Keratinocyte (primary cell): ENCODE measurements at regions not wholly inside any gene's neighbourhood (a gene's known extent, or its start where the extent isn't known, plus 50 kb on each side); places are given as distances from the start of the nearest gene placed in this dataset.

Experiments
- DNase-seq: peaks from one replicate; pipeline ENCODE4 v3.0.0-alpha.2; 2011; ENCODE audit warnings: low read depth, missing footprints, low spot score
- FAIRE-seq: peaks from 2 replicates; lab custom pipeline; 2011; peaks lifted over from hg19 to GRCh38; lab: Jason Lieb, UNC
- H2AFZ ChIP-seq: 2 replicates; pipeline ENCODE4 v1.6.0; 2012; ENCODE audit warnings: low read length, control low read depth, inconsistent platforms; ENCODE audit not compliant: control insufficient read depth
- H3K27ac ChIP-seq: 2 replicates; pipeline ENCODE4 v1.5.1; 2011; ENCODE audit warnings: low read length; ENCODE audit not compliant: control insufficient read depth, insufficient read depth
- H3K27me3 ChIP-seq: 3 replicates; pipeline ENCODE4 v1.6.0; 2011; ENCODE audit warnings: low read length; ENCODE audit not compliant: control insufficient read depth, insufficient read depth; ENCODE audit errors: extremely low read depth
- H3K36me3 ChIP-seq, 2 experiments: 2 replicates in 1 of 2; 3 replicates in 1 of 2; pipeline ENCODE4 v1.5.1; 2011; ENCODE audit warnings: low read length in 2 of 2, mild to moderate bottlenecking in 1 of 2; ENCODE audit not compliant: control insufficient read depth in 2 of 2, insufficient read depth in 2 of 2; ENCODE audit errors: extremely low read depth in 1 of 2
- H3K4me1 ChIP-seq: 3 replicates; pipeline ENCODE4 v1.5.1; 2011; ENCODE audit warnings: low read length; ENCODE audit not compliant: control insufficient read depth, insufficient read depth; ENCODE audit errors: extremely low read depth
- H3K4me2 ChIP-seq: 3 replicates; pipeline ENCODE4 v1.6.0; 2011; ENCODE audit warnings: low read depth, low read length; ENCODE audit not compliant: control insufficient read depth, insufficient read depth; ENCODE audit errors: extremely low read depth
- H3K4me3 ChIP-seq, 3 experiments: fragments of 200-600 bp in 1 of 3; sonication (generic) in 1 of 3; 2 replicates in 2 of 3; 3 replicates in 1 of 3; pipeline ENCODE4 v1.5.1; 2011 to 2016; ENCODE audit warnings: low read length in 3 of 3, mild to moderate bottlenecking in 3 of 3, control low read depth in 2 of 3, inconsistent platforms in 1 of 3, low read depth in 1 of 3, mixed read lengths in 1 of 3, mixed run types in 1 of 3, moderate library complexity in 1 of 3; ENCODE audit not compliant: control insufficient read depth in 2 of 3, insufficient read depth in 2 of 3; ENCODE audit errors: extremely low read depth in 1 of 3
- H3K79me2 ChIP-seq: 2 replicates; pipeline ENCODE4 v1.6.0; 2012; ENCODE audit warnings: low read length; ENCODE audit not compliant: control insufficient read depth, insufficient read depth
- H3K9ac ChIP-seq: 3 replicates; pipeline ENCODE4 v1.6.0; 2011; ENCODE audit warnings: low read length; ENCODE audit not compliant: control insufficient read depth, insufficient read depth; ENCODE audit errors: extremely low read depth
- H3K9me1 ChIP-seq: 3 replicates; pipeline ENCODE4 v1.6.0; 2011; ENCODE audit warnings: low read length; ENCODE audit not compliant: control insufficient read depth, insufficient read depth; ENCODE audit errors: extremely low read depth
- H3K9me3 ChIP-seq: 2 replicates; pipeline ENCODE4 v1.5.1; 2012; ENCODE audit warnings: low read depth, low read length; ENCODE audit not compliant: control insufficient read depth
- H4K20me1 ChIP-seq: 3 replicates; pipeline ENCODE4 v1.6.0; 2011; ENCODE audit warnings: low read length; ENCODE audit not compliant: control insufficient read depth, insufficient read depth; ENCODE audit errors: extremely low read depth
- CTCF ChIP-seq, 3 experiments: IDR thresholded peaks in 1 of 3; conservative IDR thresholded peaks in 1 of 3; optimal IDR thresholded peaks in 1 of 3; 2 replicates in 2 of 3; 3 replicates in 1 of 3; pipeline versions ENCODE3 to v1.5.1; 2011; ENCODE audit warnings: low read length in 3 of 3, mild to moderate bottlenecking in 3 of 3, moderate library complexity in 2 of 3, control low read depth in 1 of 3, inconsistent platforms in 1 of 3; ENCODE audit not compliant: insufficient read depth in 2 of 3; ENCODE audit errors: extremely low read depth in 1 of 3
- EZH2 ChIP-seq: IDR thresholded peaks from one replicate; pipeline ENCODE4 v1.6.1; 2012; ENCODE audit warnings: inconsistent platforms, mild to moderate bottlenecking, low read length, moderate library complexity
- dilution Hi-C: fragments of 300-500 bp; cut with MboI; formaldehyde crosslinking; loops from one replicate; pipeline ENCODE4 v1.7.0; 2020; ENCODE audit warnings: low sequenced_read_pairs; ENCODE audit not compliant: extremely low pct_ligation_motif_present

GRCh38 chr14:97554597-97554996 is 757.4 kb downstream of the VRK1 start:
- dilution Hi-C loops = no loop called here
- no peaks in the 10 kb centered on the region for H3K9me1 ChIP-seq
- no peaks in the 10 kb centered on the region for H3K79me2 ChIP-seq
- H3K4me2 ChIP-seq = no peak overlapping the region
- H3K27ac ChIP-seq = no peak overlapping the region
- H3K36me3 ChIP-seq = no peaks in the 10 kb centered on the region
- DNase-seq (no peak), FAIRE-seq (no peak)
- H2AFZ ChIP-seq = no peak overlapping the region
- H4K20me1 ChIP-seq = no peaks in the 10 kb centered on the region
- TF ChIP-seq EZH2 = no peak
- no peak for TF ChIP-seq CTCF (optimal IDR thresholded peaks at IDR 0.05 in 1 of 3, IDR thresholded peaks at IDR 0.05 in 1 of 3, conservative IDR thresholded peaks at IDR 0.05 in 1 of 3; ENCODE audit: extremely low read depth in 1 of 3, insufficient read depth in 2 of 3, low read length in 3 of 3)
- no peaks in the 10 kb centered on the region for H3K9me3 ChIP-seq
- no peak overlapping the region for H3K9ac ChIP-seq
- H3K27me3 ChIP-seq = no peaks in the 10 kb centered on the region
- no peaks in the 10 kb centered on the region for H3K4me1 ChIP-seq
- H3K4me3 ChIP-seq = no peak overlapping the region

GRCh38 chr14:97564334-97564733 is 767.2 kb downstream of the VRK1 start:
- no peak for FAIRE-seq
- no peaks in the 10 kb centered on the region for H3K27me3 ChIP-seq
- H3K4me1 ChIP-seq = no peaks in the 10 kb centered on the region
- dilution Hi-C loops = no loop called here
- H3K36me3 ChIP-seq = no peaks in the 10 kb centered on the region
- no peak overlapping the region for H3K4me2 ChIP-seq
- no peaks in the 10 kb centered on the region for H3K9me1 ChIP-seq
- no peak overlapping the region for H3K9ac ChIP-seq
- H3K27ac ChIP-seq = no peak overlapping the region
- H4K20me1 ChIP-seq = no peaks in the 10 kb centered on the region
- no peaks in the 10 kb centered on the region for H3K9me3 ChIP-seq
- TF ChIP-seq EZH2 (no peak), CTCF (optimal IDR thresholded peaks at IDR 0.05 in 1 of 3, IDR thresholded peaks at IDR 0.05 in 1 of 3, conservative IDR thresholded peaks at IDR 0.05 in 1 of 3; ENCODE audit: extremely low read depth in 1 of 3, insufficient read depth in 2 of 3, low read length in 3 of 3) (no peak)
- no peak overlapping the region for H2AFZ ChIP-seq
- no peak overlapping the region for H3K4me3 ChIP-seq
- no peaks in the 10 kb centered on the region for H3K79me2 ChIP-seq
- no peak for DNase-seq
